Effector memory CD4-positive, alpha-beta T cell (primary cell): ENCODE measurements at regions not wholly inside any gene's neighbourhood (a gene's known extent, or its start where the extent isn't known, plus 50 kb on each side); places are given as distances from the start of the nearest gene placed in this dataset.

Experiments used
- DNase-seq, 3 donors: peaks; one replicate each; pipeline ENCODE4 v3.0.0-alpha.2; 2020
- H3K27ac ChIP-seq: 2 replicates; pipeline ENCODE4 v1.7.0; 2013; ENCODE audit warnings: mild to moderate bottlenecking, low read length, moderate library complexity; ENCODE audit not compliant: insufficient read depth, poor library complexity, severe bottlenecking
- H3K27me3 ChIP-seq: replicated peaks from 2 replicates; pipeline ENCODE4 v1.7.0; 2013; ENCODE audit warnings: mild to moderate bottlenecking, low read length; ENCODE audit not compliant: insufficient read depth, control insufficient read depth, poor library complexity, severe bottlenecking
- H3K36me3 ChIP-seq: 2 replicates; pipeline ENCODE4 v1.7.0; 2013; ENCODE audit warnings: mild to moderate bottlenecking, low read length, moderate library complexity; ENCODE audit not compliant: control insufficient read depth, insufficient read depth
- H3K4me1 ChIP-seq: 2 replicates; pipeline ENCODE4 v1.7.0; 2013; ENCODE audit warnings: low read length, mild to moderate bottlenecking; ENCODE audit not compliant: control insufficient read depth, insufficient read depth, poor library complexity, severe bottlenecking
- H3K4me3 ChIP-seq: 2 replicates; pipeline ENCODE4 v1.7.0; 2013; ENCODE audit warnings: low read length, low read depth, mild to moderate bottlenecking; ENCODE audit not compliant: insufficient read depth, poor library complexity, severe bottlenecking
- H3K9me3 ChIP-seq: 2 replicates; pipeline ENCODE4 v1.7.0; 2013; ENCODE audit warnings: mild to moderate bottlenecking, low read length, moderate library complexity; ENCODE audit not compliant: control insufficient read depth

DNA sequence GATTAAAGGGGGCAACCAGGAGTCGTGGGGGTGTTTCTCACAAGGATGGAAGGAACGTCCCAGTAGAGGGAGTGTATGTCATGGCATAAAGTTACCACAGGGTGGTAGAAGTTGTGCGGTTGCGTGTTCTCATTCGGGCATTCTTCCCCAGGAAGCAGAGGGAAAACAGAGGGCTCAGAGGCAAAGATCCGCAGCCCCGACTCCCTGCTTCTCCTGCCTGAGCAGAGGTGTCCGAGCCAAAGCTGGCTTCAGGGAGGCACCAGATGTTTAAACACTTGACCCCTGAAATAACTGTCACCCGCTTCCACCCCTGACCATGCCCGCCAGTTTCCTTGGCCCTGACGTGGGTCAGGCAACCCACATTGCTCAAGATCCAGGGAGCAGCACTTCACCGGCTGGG lies 83.7 kb downstream of the EN1 start:
- Histone ChIP-seq H3K9me3 (no peaks in the 10 kb centered on the region), H3K4me3 (no peak overlapping the region), H3K4me1 (no peaks in the 10 kb centered on the region), H3K27me3 (no peaks in the 10 kb centered on the region), H3K36me3 (no peaks in the 10 kb centered on the region), H3K27ac (no peak overlapping the region)
- no peak for DNase-seq

DNA sequence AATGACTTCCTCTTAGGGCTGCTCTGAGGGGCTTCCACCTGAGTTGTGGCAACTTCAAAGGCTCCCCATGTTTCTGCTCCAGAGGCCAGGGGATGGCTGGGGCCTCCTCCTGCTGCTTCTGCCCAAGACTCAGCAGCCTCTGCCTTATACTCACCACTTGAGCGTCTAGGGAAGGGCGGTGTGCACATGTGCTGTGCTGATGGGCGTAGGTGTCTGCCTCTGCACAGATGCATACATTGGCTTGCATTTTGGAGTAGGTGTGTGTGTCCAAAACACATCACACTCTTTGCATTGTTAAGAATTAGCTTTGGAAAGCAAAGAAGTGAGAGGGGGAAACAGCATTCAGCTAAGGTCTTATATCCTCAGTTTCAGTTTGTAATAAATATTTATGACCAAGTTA lies 85.2 kb downstream of the EN1 start:
- Histone ChIP-seq H3K4me1 (no peaks in the 10 kb centered on the region), H3K9me3 (no peaks in the 10 kb centered on the region), H3K4me3 (no peak overlapping the region), H3K27ac (no peak overlapping the region), H3K36me3 (no peaks in the 10 kb centered on the region), H3K27me3 (no peaks in the 10 kb centered on the region)
- DNase-seq: no peak

DNA sequence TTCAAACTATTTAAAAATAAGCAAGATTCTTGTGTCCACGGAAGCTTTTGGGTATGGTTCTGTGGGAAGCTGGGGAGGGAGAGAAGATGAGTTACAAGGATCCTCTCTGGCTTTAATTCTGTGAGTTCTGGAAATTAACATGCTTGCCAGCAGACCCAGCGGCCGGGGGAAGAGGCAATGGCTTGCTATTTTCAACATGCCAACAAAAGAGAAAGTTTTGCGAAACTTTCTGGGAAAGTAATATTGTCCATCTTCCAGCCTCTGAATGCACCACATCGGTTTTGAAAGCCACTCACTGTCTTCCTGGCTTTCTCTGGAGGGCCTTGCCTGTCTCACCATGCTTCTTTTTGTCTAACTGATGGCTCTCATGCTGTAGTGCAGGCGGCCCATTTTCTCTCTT lies 85.7 kb downstream of the EN1 start:
- Histone ChIP-seq H3K4me3 (no peak overlapping the region), H3K27ac (no peak overlapping the region), H3K9me3 (no peaks in the 10 kb centered on the region), H3K4me1 (no peaks in the 10 kb centered on the region), H3K36me3 (no peaks in the 10 kb centered on the region), H3K27me3 (no peaks in the 10 kb centered on the region)
- DNase-seq: no peak

DNA sequence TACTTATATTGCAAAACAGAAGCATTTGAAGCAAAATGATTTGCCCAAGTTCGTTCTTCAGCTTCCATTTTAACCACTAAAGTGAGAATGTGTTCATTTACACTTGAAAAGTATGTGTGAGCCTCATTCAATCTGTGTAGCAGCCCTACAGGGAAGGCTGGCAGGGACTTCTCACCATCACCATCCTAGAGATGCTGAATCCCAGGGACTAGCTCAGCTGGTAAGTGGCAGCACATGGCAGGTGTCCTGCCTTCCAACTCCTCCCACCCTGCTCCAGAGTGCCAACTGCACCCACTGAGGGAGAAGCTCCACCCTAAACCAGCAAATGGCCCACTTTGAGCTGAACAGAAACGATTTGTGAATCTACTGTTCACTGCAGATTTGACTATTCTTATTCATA lies 91.5 kb downstream of the EN1 start:
- DNase-seq: no peak
- H3K27me3 ChIP-seq: no peaks in the 10 kb centered on the region
- no peak overlapping the region for H3K4me3 ChIP-seq
- H3K36me3 ChIP-seq: no peaks in the 10 kb centered on the region
- no peak overlapping the region for H3K27ac ChIP-seq
- H3K9me3 ChIP-seq: no peaks in the 10 kb centered on the region
- H3K4me1 ChIP-seq: no peaks in the 10 kb centered on the region

DNA sequence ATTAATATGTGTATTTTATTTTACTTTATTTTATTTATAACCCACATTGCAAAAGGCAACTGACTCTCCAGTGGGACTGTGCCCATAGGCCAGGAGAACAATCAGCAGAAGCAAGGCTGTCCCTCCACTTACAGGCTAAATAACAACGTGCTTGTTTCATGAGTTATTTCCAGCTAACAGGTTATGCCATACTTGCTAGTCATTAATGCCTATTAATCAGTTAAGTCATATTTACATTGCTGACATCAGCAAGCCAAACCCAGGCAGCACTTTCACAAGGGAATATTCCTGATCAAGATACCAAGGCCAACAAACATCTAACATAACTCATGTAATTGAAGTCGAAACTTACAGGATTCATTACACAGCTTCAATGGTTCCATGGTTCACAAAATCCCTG lies 92.1 kb downstream of the EN1 start:
- Histone ChIP-seq H3K4me3 (no peak overlapping the region), H3K9me3 (no peaks in the 10 kb centered on the region), H3K4me1 (no peaks in the 10 kb centered on the region), H3K36me3 (no peaks in the 10 kb centered on the region), H3K27me3 (no peaks in the 10 kb centered on the region), H3K27ac (no peak overlapping the region)
- no peak for DNase-seq

DNA sequence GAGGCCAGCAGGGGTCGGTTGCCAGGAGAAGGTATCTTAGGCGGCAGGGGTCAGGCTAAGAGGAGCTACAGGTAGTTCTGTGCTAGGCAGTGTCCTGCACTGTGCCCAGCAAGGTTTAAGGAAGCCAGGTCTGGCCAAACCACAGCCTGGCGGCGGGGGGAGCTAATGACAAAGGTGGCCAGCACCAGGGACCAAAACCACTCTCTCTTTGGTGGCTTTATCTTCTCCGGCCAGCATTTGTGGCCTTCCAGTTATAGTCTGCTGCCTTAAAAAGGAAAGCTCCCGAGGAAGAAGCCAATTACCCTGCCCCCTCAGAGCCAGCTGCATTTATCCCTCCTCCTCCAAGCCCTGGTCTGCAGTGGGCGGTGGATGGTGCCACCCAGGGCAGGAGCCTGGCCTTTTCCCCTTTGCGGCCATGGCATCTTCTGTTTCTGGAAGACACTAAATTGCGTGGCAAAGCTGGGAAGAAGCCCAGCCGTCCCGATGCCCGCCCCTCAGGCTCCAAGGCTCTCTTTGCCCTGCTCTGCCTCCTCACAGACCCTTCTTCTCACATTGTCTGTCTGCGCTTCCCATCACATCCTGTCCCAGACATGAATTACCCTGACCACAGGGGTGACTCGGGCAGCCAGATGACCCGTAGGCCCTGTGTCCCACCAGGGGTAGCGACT lies 94.6 kb downstream of the EN1 start:
- no peaks in the 10 kb centered on the region for H3K36me3 ChIP-seq
- no peaks in the 10 kb centered on the region for H3K4me1 ChIP-seq
- H3K4me3 ChIP-seq: no peak overlapping the region

DNA sequence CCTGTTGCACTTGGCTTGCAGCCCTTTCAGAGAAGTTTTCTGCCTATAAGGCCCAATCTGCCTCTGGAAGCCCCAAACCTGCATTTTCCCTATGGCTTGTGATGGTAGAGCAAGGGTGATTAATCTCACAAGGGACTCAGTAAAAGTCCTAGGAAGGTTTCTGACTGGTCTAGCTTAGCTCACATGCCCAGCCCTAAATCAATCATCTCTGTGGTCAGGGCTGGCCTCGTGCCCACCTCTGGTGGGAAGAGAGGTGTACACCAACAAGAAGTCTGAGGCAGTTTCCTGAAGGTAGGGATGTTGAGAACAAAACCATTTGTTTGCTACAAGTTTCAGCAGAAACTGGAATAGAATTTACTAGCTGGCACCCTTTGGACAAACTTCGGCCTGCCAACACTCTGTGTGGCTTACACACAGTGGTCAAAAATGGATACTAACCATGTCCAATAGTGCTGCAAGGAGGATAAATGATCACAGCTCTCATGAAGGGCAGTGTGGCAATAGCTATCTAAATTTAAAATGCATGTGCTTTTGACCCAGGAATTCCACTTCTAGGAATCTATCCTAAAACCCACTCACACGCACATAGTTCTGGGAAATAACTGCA lies 96.4 kb downstream of the EN1 start:
- Histone ChIP-seq H3K36me3 (no peaks in the 10 kb centered on the region), H3K4me1 (no peaks in the 10 kb centered on the region), H3K4me3 (no peak overlapping the region), H3K9me3 (no peaks in the 10 kb centered on the region), H3K27me3 (no peaks in the 10 kb centered on the region), H3K27ac (no peak overlapping the region)
- no peak for DNase-seq

More for the DNA sequence above, 94.6 kb downstream of the EN1 start:
- no peaks in the 10 kb centered on the region for H3K9me3 ChIP-seq
- no peak overlapping the region for H3K27ac ChIP-seq
- H3K27me3 ChIP-seq: no peaks in the 10 kb centered on the region
- no peak for DNase-seq

DNA sequence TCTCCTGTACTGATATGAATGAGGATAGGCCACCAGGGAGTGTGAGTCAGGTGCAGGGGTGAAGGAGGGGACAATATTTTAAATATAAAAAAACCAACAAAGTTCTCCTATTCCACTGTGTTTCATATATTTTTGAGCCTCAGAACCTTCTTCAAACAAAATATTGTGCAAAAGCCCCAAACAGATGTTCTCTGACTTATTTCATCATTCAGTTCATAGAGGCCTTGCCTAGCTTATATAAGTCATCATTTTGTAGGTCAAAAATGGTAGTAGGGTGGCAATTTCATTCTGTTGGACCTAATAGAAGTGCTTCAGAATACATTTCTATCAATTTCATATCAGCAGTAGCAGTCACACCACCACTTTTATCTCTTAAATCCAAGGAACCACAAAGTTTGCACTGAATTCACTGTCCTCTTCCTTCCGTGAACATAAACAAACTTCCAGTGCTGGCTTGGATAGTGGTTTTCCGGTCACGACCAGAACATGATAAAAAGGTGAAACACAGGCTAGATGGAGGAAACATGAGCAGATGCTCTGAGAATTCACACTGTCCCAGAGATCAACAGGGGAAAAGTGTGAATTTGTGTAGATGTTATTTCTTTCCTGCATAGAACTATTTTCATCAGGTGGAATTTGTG lies 99.1 kb downstream of the EN1 start:
- Histone ChIP-seq H3K36me3 (no peaks in the 10 kb centered on the region), H3K27me3 (no peaks in the 10 kb centered on the region), H3K27ac (no peak overlapping the region), H3K4me1 (no peaks in the 10 kb centered on the region), H3K9me3 (no peaks in the 10 kb centered on the region), H3K4me3 (no peak overlapping the region)
- no peak for DNase-seq

DNA sequence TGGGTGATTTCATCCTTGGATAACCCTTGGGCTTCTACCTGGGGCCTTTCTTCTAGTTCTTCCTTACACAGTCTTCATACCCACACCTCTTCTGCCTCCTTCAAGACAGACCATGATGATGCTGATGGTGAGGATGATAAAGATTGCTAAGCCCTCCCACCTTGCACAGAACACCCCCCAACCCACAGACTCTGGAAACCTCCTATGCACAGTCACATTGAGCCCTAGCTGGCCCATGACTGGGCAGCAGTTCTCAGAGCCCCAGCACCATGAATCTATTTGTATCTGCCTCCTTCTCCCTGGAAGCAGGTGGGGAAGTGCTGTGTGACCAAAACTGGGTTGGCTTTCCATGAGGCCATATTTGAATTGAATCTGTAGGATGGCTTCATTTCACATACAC lies 99.8 kb downstream of the EN1 start:
- H3K4me1 ChIP-seq: no peaks in the 10 kb centered on the region
- H3K27ac ChIP-seq: no peak overlapping the region
- no peaks in the 10 kb centered on the region for H3K27me3 ChIP-seq
- no peaks in the 10 kb centered on the region for H3K36me3 ChIP-seq
- no peak overlapping the region for H3K4me3 ChIP-seq
- DNase-seq: no peak
- H3K9me3 ChIP-seq: no peaks in the 10 kb centered on the region

DNA sequence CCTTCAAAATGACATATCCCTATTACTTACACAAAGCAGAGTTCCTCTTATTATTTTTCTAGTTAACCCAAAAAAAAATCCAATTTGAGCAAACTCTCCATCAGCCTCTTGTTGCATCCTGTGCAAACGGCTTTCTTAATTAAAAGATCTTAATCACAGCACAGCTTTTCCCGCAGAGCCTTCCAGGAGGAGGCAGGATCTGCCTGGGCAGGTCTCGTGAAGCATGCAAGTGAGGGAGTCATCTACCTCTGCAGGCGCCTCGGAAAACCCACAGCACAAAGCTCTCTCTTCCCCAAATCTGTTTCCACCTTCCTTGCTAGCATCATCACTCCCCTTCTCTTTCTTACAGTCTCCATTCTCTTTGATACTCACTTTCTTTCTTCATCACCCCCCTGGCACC lies 100.4 kb downstream of the EN1 start:
- H3K27me3 ChIP-seq: no peaks in the 10 kb centered on the region
- H3K27ac ChIP-seq: no peak overlapping the region
- no peaks in the 10 kb centered on the region for H3K9me3 ChIP-seq
- H3K36me3 ChIP-seq: no peaks in the 10 kb centered on the region
- DNase-seq: no peak
- no peaks in the 10 kb centered on the region for H3K4me1 ChIP-seq
- no peak overlapping the region for H3K4me3 ChIP-seq
